Heart left ventricle (tissue), 13 donors: ENCODE measurements at regions not wholly inside any gene's neighbourhood (a gene's known extent, or its start where the extent isn't known, plus 50 kb on each side); places are given as distances from the start of the nearest gene placed in this dataset.

Experiments used
- CTCF ChIP-seq, 12 donors: fragments of 200-600 bp; sonication (generic) in 4 of 12; IDR thresholded peaks; one replicate each; pipeline versions ENCODE4 v1.5.0 to v1.8.0; 2018 to 2022; ENCODE audit warnings: antibody characterized with exemption in 12 of 12, mild to moderate bottlenecking in 5 of 12
- POLR2A ChIP-seq, 2 donors: fragments of 450-650 bp; IDR thresholded peaks; one replicate each; pipeline ENCODE4 v1.6.1; 2017; ENCODE audit warnings: antibody characterized with exemption in 2 of 2, mild to moderate bottlenecking in 2 of 2, moderate library complexity in 2 of 2
- donor health status: ischemic (EF 13 %, LVEDD 7.1; RV severe dilation, severe dysfunction).
- donor health status: DM: no; HTN: yes; CAD: no.
- donor health status: DM: no; HTN: no; CAD: no.
- donor health status: ischemic (EF 25% LVEDD 6.9; RV normal size, moderate dysfunction).
- donor health status: ischemic (EF 25% LVEDD 5.7; RV mildly dilated, moderate dysfunction).
- donor health status: ischemic (EF 35%, LVEDD 5.7; RV mildly dilated, moderate dysfunction).
- donor health status: nonischemic (EF 11% LVEDD 7.7; RV severe dilation, severe dysfunction).
- donor health status: DM: yes; HTN: yes; CAD: no.
- donor health status: PGD.
- donor health status: ischemic (EF 29% LVEDD 5.4; RV normal size, mild dysfunction).
- donor health status: nonischemic (EF 23%, LVEDD 6.1; RV moderate dilation, normal function).

DNA sequence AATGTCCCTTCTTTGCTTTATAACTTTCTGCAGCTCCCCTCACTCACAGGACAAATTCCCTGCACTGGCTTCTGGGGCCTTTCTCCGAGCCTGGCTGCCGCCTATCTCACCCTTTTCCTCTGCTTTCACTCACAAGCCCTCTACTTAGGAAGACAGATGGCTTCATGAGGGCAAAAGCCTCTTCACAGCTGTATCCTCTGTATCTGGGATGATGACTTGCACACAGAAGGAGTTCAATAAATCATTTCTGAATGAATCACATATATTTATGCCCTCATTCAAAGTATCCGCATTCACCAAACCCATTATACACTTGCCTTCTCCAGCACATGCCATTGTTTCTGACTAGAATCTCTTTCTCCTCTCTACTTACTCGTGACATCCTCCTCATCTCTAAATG, 159.0 kb upstream of the RIPOR2 start:
- no peak for TF ChIP-seq CTCF (IDR thresholded peaks at IDR 0.05)
- TF ChIP-seq POLR2A (IDR thresholded peaks at IDR 0.05) = no peak
